ENCODE measurements at regions not wholly inside any gene's neighbourhood (a gene's known extent, or its start where the extent isn't known, plus 50 kb on each side); places are given as distances from the start of the nearest gene placed in this dataset.

DNA sequence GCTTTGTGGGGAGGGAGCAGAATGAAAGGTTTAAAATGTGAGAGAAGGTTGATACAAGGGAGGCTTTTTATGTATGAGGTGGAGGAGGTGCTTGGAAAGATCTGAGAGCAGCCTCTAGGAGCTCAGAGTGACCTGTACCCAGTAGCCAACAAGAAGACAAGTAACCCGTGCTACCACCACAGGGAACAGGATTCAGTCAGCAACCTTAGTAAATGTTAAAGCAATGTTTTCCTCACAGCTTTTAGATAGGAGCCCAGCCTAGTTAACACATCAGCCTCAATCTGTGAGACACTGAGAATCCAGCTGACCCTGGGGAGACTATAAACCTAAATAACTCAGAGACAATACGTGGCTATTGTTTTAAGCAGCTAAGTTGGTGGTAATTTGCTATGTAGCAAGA lies 194.9 kb upstream of the NT5C1B start:
- TF ChIP-seq, protein P1, sequence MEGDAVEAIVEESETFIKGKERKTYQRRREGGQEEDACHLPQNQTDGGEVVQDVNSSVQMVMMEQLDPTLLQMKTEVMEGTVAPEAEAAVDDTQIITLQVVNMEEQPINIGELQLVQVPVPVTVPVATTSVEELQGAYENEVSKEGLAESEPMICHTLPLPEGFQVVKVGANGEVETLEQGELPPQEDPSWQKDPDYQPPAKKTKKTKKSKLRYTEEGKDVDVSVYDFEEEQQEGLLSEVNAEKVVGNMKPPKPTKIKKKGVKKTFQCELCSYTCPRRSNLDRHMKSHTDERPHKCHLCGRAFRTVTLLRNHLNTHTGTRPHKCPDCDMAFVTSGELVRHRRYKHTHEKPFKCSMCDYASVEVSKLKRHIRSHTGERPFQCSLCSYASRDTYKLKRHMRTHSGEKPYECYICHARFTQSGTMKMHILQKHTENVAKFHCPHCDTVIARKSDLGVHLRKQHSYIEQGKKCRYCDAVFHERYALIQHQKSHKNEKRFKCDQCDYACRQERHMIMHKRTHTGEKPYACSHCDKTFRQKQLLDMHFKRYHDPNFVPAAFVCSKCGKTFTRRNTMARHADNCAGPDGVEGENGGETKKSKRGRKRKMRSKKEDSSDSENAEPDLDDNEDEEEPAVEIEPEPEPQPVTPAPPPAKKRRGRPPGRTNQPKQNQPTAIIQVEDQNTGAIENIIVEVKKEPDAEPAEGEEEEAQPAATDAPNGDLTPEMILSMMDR (IDR thresholded peaks at IDR 0.05) = no peak
- no peak for TF ChIP-seq POLR2A (IDR thresholded peaks at IDR 0.05)

All from esophagus squamous epithelium (tissue), 4 donors.